Activated naive CD4-positive, alpha-beta T cell treated with anti-CD3 and anti-CD28 coated beads for 36 hours (primary cell): ENCODE measurements at regions not wholly inside any gene's neighbourhood (a gene's known extent, or its start where the extent isn't known, plus 50 kb on each side); places are given as distances from the start of the nearest gene placed in this dataset.

Experiments used
- CTCF ChIA-PET: fragments of 350-600 bp; sonication (Branson Sonifier 250); formaldehyde crosslinking; loops from one replicate; lab custom pipeline; 2021; ENCODE audit warnings: antibody characterized with exemption; lab: Charles Lee
- DNase-seq: peaks from one replicate; pipeline ENCODE4 v3.0.0-alpha.2; 2020
- H3K27ac Mint-ChIP-seq: one replicate; pipeline ENCODE4 v1.8.0; 2021; ENCODE audit warnings: mild to moderate bottlenecking, mixed read lengths
- H3K27me3 Mint-ChIP-seq: one replicate; pipeline ENCODE4 v1.8.0; 2021; ENCODE audit warnings: low read depth, mixed read lengths
- H3K36me3 Mint-ChIP-seq: one replicate; pipeline ENCODE4 v1.8.0; 2021; ENCODE audit warnings: low read depth, mixed read lengths
- H3K4me1 Mint-ChIP-seq: one replicate; pipeline ENCODE4 v1.8.0; 2021; ENCODE audit warnings: low read depth, mixed read lengths
- H3K4me3 Mint-ChIP-seq: one replicate; pipeline ENCODE4 v1.8.0; 2021; ENCODE audit warnings: mild to moderate bottlenecking, moderate library complexity, mixed read lengths
- H3K9me3 Mint-ChIP-seq: one replicate; pipeline ENCODE4 v1.8.0; 2021; ENCODE audit warnings: mixed read lengths
- intact Hi-C: fragments of 100-400 bp; cut with micrococcal nuclease; formaldehyde crosslinking; loops from one replicate; pipeline ENCODE4 v1.15.1; 2023

DNA sequence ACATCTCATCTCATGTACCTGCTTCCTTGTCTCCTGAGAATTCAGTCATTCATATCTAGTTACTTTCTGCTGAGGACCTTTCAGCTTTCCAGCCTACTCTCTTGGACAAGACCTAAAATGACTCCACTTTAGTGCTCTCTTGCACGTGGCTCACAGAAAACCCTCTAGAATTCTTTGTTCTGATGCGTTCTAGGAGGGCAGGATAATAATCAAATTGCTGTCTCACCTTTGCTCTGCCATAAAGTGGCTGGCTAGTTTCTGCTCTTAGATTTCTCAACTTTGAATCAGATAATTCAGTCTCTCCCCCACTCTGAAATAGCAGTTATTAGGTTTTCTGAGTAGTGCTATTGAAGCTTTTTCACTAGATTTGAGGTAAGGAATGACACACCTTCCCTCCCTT, 429.5 kb upstream of the FBXO33 start:
- Mint-ChIP-seq H3K9me3 (no peaks in the 10 kb centered on the region), H3K4me1 (no peaks in the 10 kb centered on the region), H3K27me3 (no peaks in the 10 kb centered on the region), H3K36me3 (no peaks in the 10 kb centered on the region), H3K27ac (no peak overlapping the region), H3K4me3 (no peak overlapping the region)
- CTCF ChIA-PET, result no interaction called here
- intact Hi-C loops, result no loop called here
- no peak for DNase-seq

DNA sequence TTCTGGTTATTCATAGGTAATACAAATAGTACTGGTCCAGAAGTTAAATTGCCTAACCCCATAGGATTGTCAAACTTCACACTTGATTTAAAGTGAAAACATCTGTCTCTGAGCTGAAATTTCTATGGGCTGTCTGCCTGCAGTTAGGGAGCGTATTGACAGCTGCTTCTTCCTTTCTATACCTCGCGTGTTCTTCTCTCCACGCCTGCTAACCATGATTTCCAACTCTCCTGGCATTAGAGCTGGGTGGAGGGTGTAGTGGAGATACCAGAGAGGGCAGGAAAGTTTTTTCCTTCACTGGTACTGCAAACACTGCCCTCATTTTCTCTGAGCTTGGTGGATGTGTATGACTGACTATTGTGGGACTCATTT, 429.0 kb upstream of the FBXO33 start:
- Mint-ChIP-seq H3K27me3 (no peaks in the 10 kb centered on the region), H3K27ac (no peak overlapping the region), H3K36me3 (no peaks in the 10 kb centered on the region), H3K9me3 (no peaks in the 10 kb centered on the region), H3K4me1 (no peaks in the 10 kb centered on the region), H3K4me3 (no peak overlapping the region)
- no peak for DNase-seq
- intact Hi-C loops, result no loop called here
- CTCF ChIA-PET, result no interaction called here

DNA sequence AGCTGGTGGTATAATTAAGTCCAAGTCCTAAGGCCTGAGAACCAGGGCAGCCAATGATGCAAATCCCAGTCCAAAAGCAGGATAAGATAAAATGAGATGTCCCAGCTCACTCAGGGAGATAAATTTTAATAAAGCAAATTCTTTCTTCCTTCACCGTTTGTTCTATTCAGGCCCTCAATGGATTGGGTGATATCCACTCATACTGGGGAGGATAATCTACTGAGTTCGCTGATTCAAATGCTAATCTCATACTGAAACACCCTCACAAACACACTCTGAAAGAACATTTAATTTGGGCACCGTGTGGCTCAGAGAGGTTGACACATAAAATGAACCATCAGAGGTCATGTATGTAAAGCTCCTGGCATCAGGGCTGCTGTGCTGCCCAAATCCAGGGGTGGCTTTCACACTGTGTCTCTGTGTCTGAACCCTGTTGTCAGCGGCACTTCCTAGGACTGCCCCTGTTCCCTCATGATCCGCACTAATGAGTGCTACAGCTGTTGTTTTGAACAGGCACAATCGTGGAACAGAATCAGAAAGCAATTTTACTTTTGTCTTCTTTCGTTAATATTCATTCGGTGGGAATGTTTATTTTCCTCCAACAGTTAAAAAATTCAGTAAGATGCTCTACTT, 428.5 kb upstream of the FBXO33 start:
- Mint-ChIP-seq H3K36me3 (no peaks in the 10 kb centered on the region), H3K9me3 (no peaks in the 10 kb centered on the region), H3K27me3 (no peaks in the 10 kb centered on the region), H3K4me1 (no peaks in the 10 kb centered on the region), H3K4me3 (no peak overlapping the region), H3K27ac (no peak overlapping the region)
- intact Hi-C loops, result no loop called here
- CTCF ChIA-PET, result no interaction called here
- DNase-seq, result no peak

DNA sequence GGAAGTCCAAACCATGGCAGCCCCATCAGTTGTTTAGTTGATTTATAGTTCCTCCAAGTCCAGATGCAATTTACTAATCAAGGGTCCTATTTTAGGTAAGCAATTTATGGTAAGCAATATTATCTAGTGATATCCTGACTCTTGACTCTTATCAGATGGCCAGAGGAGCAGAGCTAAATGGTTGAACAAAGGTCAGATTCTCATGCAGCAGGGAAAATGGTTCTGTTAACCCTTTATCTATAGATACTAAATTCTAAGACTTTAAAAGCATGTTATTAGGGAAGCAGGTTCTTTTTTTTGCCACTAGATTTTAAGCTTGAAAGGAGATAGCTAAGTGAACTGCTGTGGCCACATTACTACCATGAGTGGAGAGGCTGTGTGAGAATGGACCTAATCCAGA, 427.1 kb upstream of the FBXO33 start:
- H3K27ac Mint-ChIP-seq, result no peak overlapping the region
- no peaks in the 10 kb centered on the region for H3K36me3 Mint-ChIP-seq
- no peak overlapping the region for H3K4me3 Mint-ChIP-seq
- intact Hi-C loops, result no loop called here
- no peaks in the 10 kb centered on the region for H3K4me1 Mint-ChIP-seq
- no peak for DNase-seq
- CTCF ChIA-PET, result no interaction called here
- no peaks in the 10 kb centered on the region for H3K9me3 Mint-ChIP-seq
- H3K27me3 Mint-ChIP-seq, result no peaks in the 10 kb centered on the region

DNA sequence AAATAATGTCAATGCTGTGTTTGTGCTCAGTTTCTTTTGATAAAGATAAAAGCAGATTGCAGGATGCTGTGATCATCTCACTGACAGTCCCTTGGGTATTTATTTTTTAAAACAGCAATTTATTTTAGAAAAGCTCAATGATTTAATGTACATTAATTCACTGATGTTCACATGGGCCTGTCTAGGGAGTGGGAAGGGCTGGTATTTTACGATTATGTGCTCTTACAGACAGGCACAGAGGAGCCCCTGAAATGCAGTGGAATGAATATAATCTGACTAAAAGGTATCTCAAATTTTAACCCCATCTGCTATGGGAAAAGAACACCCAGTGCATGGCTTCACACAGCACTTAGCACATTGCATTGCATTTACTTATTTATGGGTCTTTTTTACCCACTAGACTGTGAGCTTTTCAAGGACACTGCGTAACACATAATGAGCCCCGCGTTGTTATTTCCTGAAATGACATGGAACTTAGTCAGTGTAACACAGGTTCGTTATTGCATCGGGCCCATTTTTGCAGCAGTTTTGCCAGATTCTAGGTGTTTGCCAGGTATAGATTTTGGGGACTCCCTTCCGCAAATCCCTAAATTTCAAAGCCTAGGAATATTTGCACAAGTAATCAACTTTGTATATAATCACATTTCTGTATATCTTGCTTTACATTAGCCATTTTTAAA, 425.3 kb upstream of the FBXO33 start:
- H3K27me3 Mint-ChIP-seq, result no peaks in the 10 kb centered on the region
- intact Hi-C loops, result no loop called here
- H3K36me3 Mint-ChIP-seq, result no peaks in the 10 kb centered on the region
- no peaks in the 10 kb centered on the region for H3K4me1 Mint-ChIP-seq
- H3K27ac Mint-ChIP-seq, result no peak overlapping the region
- H3K4me3 Mint-ChIP-seq, result no peak overlapping the region
- CTCF ChIA-PET, result no interaction called here
- no peaks in the 10 kb centered on the region for H3K9me3 Mint-ChIP-seq
- DNase-seq, result no peak

DNA sequence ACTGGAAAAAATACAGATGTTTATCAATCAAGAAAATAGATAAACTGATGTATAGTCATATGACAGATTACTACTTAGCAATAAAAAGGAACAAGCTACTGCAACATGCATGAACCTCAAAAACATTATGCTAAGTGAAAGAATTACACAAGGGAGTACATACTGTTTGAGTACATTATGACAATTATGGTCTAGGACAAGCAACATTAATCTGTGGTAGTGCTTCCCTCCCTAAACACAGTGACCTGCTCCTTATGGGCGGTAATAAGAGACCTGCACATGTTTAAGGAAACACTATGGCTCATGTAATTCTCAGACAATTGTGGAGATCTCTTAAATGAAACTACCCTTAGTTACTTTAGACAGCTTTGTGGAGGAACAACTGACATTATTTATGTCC, 421.2 kb upstream of the FBXO33 start:
- Mint-ChIP-seq H3K4me3 (no peak overlapping the region), H3K27ac (no peak overlapping the region), H3K4me1 (no peaks in the 10 kb centered on the region), H3K9me3 (no peaks in the 10 kb centered on the region), H3K27me3 (no peaks in the 10 kb centered on the region), H3K36me3 (no peaks in the 10 kb centered on the region)
- no peak for DNase-seq
- intact Hi-C loops, result no loop called here
- CTCF ChIA-PET, result no interaction called here

DNA sequence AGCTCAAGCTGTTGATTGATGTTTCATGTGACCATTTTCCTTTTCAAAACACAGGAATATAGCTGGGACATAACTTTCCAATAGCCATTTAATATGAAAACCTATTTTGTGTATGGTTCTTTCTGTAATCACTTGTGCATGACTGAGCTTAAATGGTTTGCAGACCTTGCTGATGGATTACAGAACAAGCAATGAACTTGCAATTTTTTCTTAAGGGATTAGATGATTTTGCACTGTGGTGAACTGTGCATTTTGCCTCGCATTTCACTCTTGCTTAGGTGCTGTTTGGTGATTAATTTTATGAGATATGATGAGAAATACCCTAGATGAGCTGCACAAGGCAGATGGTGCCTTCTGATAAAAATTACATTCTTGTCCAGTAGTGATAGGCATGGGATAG, 419.0 kb upstream of the FBXO33 start:
- CTCF ChIA-PET, result no interaction called here
- no peaks in the 10 kb centered on the region for H3K4me1 Mint-ChIP-seq
- no peak overlapping the region for H3K4me3 Mint-ChIP-seq
- DNase-seq, result no peak
- intact Hi-C loops, result no loop called here
- H3K27ac Mint-ChIP-seq, result no peak overlapping the region
- H3K9me3 Mint-ChIP-seq, result no peaks in the 10 kb centered on the region
- no peaks in the 10 kb centered on the region for H3K36me3 Mint-ChIP-seq
- no peaks in the 10 kb centered on the region for H3K27me3 Mint-ChIP-seq

DNA sequence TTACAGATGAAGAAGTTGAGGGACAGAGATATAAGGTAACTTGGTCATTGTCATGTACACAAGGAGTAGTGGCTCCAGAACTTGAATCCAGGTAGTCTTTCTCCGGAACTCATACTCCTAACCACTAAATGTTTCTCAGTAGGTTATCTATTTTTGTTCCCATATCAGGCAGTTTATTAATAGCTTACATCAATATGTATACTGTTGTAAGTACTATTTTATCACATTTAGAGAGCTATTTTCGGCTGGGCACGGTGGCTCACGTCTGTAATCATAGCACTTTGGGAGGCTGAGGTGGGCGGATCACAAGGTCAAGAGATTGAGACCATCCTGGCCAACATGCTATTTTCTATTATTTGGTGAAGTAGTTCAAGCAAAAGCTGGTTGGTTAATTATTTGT, 415.6 kb upstream of the FBXO33 start:
- DNase-seq, result no peak
- H3K9me3 Mint-ChIP-seq, result no peaks in the 10 kb centered on the region
- no peaks in the 10 kb centered on the region for H3K4me1 Mint-ChIP-seq
- no peaks in the 10 kb centered on the region for H3K27me3 Mint-ChIP-seq
- no peaks in the 10 kb centered on the region for H3K36me3 Mint-ChIP-seq
- CTCF ChIA-PET, result no interaction called here
- no peak overlapping the region for H3K4me3 Mint-ChIP-seq
- H3K27ac Mint-ChIP-seq, result no peak overlapping the region
- intact Hi-C loops, result no loop called here

DNA sequence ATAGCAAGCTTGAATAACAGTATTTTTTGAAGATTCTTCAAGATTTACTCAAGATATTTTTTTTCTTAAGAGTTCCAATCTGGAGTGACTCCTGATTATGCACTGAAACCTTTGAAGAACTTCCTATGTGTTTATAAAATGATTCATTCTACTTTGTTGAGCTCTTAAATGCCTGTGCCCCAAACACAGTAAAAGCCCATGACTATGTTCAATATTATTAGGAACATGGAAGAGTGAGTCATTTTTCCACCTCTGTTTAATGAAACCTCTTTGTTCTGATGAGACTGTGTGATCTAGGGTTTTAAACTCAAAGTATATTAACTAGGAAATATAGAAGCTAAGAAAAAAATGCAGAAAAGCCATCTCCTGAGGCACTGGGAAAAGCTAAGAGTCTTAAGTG, 415.0 kb upstream of the FBXO33 start:
- no peak overlapping the region for H3K4me3 Mint-ChIP-seq
- no peaks in the 10 kb centered on the region for H3K36me3 Mint-ChIP-seq
- H3K27me3 Mint-ChIP-seq, result no peaks in the 10 kb centered on the region
- CTCF ChIA-PET, result no interaction called here
- intact Hi-C loops, result no loop called here
- H3K9me3 Mint-ChIP-seq, result no peaks in the 10 kb centered on the region
- no peak overlapping the region for H3K27ac Mint-ChIP-seq
- no peaks in the 10 kb centered on the region for H3K4me1 Mint-ChIP-seq
- DNase-seq, result no peak

DNA sequence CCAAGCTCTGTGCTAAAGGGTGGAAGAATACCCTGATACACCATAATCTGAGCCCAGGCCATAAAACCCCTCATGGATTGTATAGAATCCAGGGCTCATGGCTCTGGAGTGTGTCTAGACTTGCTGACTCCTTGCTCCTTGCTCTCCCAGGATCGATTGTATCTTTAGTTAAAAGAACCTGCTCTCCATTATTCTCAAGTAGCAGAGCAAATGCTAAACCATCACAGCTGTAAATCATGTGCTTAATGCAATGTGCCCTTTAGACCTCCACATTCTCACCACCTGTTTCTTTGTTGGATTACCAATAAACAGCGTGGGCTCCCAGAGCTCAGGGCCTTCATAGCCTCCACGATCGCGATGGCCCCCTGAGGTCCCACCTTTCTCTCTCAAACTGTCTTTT, 411.6 kb upstream of the FBXO33 start:
- H3K4me1 Mint-ChIP-seq, result no peaks in the 10 kb centered on the region
- DNase-seq, result no peak
- H3K36me3 Mint-ChIP-seq, result no peaks in the 10 kb centered on the region
- peaks cover 2% of the 10 kb centered on the region for H3K9me3 Mint-ChIP-seq
- H3K4me3 Mint-ChIP-seq, result no peak overlapping the region
- no peaks in the 10 kb centered on the region for H3K27me3 Mint-ChIP-seq
- CTCF ChIA-PET, result no interaction called here
- intact Hi-C loops, result no loop called here
- H3K27ac Mint-ChIP-seq, result no peak overlapping the region

DNA sequence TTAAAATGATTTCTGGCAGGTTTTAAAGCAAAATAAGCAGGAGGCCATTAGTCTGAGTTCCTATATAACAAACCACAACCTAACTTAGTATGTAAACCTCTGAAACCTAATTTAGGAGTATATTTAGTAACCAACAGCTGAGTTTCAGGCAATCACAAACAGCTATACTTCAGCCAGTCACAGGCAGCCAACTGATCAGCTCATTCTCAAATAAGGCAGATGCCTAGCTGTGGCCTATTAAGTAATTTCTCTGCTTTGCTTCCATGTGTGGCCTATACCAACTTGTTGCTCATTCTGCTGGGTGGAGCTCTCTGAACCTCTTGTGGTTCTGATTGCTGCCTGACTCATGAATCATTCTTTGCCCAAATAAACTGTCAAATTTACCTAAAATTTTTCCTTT, 408.9 kb upstream of the FBXO33 start:
- no peaks in the 10 kb centered on the region for H3K27me3 Mint-ChIP-seq
- no peak for DNase-seq
- no peak overlapping the region for H3K27ac Mint-ChIP-seq
- peaks cover 2% of the 10 kb centered on the region for H3K9me3 Mint-ChIP-seq
- H3K4me3 Mint-ChIP-seq, result no peak overlapping the region
- intact Hi-C loops, result no loop called here
- CTCF ChIA-PET, result no interaction called here
- no peaks in the 10 kb centered on the region for H3K4me1 Mint-ChIP-seq
- H3K36me3 Mint-ChIP-seq, result no peaks in the 10 kb centered on the region

DNA sequence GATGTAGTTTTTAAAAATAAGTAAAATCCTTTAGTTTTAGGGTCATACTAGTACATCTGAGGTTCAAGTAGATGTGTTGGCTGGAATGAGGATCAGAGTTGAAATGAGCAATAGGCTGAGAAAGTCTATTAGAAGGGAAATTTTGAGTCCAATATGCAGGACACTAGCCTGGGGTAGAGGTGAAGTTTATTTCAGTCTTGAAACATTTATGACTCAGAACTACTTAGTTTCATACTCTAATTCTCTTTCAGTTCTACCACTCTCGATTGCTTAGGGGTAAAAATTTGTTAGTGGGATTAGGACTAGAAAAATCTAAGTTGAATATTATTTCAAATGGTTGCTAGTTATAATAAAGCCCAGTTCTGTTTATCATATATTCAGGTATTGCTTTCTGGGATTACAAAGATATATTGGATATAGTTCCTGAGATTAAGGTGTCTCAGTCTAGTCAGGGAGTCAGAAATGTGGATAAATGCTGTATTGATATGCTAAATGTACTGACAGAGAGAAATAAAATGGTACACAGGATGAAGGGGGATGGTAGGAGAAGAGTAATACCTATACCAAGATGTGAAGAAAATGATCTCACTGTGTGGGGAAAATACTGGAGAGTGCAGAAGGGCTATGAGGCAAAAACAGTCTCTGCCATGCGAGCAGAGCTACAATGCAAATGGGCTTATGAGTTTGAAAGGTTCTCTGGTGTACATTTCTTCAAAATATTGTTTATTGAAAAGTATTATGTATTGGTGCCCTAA, 395.8 kb upstream of the FBXO33 start:
- H3K27ac Mint-ChIP-seq, result no peak overlapping the region

More for the DNA sequence above, 395.8 kb upstream of the FBXO33 start:
- Mint-ChIP-seq H3K9me3 (peaks cover 5% of the 10 kb centered on the region), H3K36me3 (no peaks in the 10 kb centered on the region), H3K27me3 (no peaks in the 10 kb centered on the region), H3K4me3 (no peak overlapping the region), H3K4me1 (no peaks in the 10 kb centered on the region)
- DNase-seq, result no peak
- intact Hi-C loops, result no loop called here
- CTCF ChIA-PET, result no interaction called here
